EL (cell line): ENCODE measurements at regions not wholly inside any gene's neighbourhood (a gene's known extent, or its start where the extent isn't known, plus 50 kb on each side); places are given as distances from the start of the nearest gene placed in this dataset.
"Not testable (repeated sequence)": the region's sequence is repeated elsewhere in the genome, so short reads cannot be mapped to it uniquely, and the experiment has no call there.

Experiments
- DNase-seq: peaks from one replicate; pipeline ENCODE4 v3.0.0-alpha.2; 2016

DNA sequence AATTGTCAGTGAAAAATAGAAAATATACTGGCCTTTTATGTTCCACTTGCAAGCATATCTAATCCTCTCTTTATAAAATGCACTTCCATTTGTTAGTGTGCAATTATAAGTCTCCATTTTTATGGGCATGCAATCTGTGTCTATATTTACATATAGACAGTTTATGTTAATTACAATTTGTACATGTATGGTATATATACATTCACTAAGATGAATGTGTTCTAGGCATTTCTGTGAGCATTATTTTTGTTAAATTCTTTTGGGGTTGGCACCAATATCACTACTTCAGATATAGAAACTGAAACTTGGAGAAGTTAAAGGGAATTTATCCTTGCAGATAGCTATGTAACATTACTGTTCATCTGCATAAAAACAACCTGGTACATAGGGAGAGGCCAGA is 470.8 kb upstream of the LMO3 start:
- no peak for DNase-seq

DNA sequence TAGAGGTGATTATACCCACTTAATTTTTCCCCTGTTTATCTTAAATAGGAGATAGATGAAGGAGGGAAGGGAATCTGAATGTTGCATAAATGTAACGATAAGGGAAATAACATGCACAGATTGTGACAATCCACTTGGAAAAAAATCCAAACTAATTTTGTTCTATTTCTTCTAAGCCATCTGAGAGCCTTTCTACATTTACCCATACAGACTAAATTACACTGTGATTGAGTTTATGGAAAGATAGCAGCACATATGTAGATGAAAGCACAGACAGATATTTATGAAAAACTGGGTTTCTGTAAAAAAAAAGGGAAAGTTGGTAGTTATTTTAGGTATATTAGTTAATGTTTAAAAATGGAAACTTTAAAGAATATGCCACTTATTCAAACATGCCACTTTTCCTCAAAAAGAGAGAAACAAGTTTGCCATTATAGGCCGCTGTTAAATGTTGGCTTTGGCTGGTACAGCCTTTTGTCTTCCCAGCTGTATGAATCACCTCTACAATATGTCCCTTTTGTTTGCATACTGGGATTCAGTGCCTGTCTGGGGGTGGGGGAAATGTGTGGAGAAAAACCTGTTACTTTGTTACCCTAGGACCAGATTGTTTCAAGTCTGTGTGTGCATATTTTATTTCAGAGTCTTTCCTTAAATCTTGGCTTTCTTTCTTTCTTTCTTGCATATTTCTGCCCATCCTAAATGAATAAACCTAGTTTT is 470.2 kb upstream of the LMO3 start:
- DNase-seq = no peak

DNA sequence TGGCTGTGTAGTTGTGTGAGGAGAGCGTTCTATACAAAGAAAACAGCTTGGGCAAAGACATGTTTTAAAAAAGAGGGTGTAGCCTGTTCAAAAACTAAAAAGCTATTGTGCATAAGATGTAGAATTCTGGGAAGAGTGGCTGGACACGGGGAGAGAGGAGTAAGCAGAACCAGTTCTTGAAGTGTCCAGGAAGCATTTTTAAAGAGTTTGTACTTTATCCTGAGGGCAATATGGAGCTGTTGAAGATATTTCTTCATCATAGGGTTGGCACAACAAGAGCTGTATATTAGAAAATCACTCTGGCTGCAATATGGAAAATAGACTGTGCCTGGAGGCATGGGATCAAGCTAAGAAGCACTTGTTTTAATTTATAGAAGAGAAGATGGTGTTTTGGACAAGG is 458.9 kb upstream of the LMO3 start:
- no peak for DNase-seq

DNA sequence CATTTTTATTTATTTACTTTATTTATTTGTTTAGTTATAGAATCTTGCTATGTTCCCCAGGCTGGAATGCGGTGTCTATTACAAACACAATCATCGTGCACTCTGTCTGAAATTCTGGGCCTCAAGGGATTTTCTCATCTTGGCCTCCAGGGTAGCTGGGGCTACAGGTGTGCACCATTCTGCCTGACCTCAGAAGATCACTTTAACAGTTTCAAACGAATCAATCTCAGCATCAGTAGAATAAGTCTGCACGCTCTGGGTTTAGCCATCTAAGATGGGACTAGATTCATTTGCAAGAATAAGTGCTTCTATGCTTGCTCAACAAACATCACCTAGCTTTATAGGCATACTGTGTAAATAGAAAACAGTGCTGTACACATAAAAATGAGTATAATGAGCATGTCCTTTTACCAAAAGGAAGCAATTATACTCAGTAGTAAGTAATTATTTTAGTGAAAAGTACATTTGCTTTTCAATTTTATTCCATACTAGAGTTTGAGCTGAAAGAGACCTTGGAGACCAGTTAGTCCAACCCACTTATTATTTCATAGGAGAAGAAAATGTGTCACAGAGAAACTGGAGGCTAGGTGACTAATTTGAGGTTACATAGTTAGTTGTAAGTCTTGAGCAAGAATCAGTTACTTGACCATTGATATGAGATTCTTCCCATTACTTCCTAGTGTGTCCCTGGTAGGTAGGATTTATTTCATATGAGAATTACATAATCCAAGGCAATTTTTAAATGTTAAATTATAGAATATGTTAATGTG is 456.5 kb upstream of the LMO3 start:
- no peak for DNase-seq

DNA sequence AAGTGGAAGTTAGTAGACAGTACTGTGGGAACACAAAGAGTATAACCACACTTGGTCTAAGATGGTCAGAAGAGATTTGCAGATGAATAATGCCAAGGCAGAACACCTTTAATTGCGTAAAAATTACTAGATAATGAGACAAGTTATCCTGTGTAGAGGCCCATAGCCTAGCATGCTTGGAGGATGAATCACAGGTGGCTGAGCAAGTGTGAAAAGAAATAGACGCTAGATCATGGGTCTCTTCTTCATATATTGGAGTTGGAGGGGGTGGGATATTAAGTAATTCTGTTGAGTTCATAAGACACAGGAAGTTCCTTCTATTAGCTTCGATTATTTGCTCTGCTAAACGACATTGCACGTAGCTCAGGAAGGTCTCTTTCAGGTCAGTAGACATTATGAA is 454.3 kb upstream of the LMO3 start:
- DNase-seq = no peak

DNA sequence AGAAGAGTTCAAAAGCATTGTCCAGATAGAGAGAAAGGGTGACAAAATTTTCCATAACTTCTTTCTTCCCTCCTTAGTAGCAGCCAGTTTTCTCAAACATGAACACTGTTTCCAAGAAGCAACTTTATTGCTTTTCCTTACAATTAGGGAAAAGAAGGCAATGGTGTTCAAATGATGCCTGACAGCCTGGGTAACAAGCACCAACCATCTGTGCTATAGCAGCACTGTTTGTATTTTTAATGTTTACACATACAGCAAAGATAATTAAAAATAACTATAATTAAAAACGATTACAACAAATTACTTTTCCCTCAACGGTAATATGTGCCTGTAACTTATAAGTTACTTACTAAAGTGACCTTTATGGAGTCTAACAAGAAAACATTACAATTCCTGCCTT is 450.6 kb upstream of the LMO3 start:
- no peak for DNase-seq

DNA sequence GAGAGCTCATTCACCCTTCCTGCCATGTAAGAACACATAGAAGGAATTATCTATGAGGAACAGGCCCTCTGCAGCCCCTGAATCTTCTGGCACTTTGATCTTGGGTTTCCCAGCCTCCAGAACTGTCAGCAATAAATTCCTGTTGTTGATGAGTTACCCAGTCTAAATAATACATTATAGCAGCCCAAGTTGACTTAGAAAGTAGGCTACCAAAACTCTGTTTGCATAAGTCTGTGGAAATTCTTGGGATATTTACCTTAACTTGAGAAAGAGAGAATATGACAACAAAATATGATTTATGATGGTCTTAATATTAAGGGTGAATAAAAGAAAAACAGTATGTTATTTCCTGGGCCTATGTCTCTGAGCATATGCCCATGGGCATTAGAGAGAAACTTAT is 433.0 kb upstream of the LMO3 start:
- no peak for DNase-seq

DNA sequence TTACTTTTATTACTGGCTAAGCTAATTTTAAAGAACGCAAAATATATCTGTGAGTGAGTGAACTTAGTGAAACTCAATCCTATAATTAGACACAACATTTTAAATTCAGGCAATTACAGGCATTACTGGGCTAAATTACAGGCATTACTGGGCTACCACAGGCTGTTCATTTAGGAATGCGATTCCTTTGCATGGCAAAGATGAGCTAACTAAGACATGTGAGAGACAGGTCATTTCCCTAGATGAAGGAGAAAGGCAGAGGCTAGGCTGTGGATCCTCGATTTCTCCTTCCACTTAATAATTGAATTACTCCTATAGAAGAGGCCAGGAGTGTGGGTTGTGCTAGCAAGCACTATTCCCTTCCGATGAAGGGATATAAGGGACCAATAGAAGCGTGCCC is 429.4 kb upstream of the LMO3 start:
- no peak for DNase-seq

DNA sequence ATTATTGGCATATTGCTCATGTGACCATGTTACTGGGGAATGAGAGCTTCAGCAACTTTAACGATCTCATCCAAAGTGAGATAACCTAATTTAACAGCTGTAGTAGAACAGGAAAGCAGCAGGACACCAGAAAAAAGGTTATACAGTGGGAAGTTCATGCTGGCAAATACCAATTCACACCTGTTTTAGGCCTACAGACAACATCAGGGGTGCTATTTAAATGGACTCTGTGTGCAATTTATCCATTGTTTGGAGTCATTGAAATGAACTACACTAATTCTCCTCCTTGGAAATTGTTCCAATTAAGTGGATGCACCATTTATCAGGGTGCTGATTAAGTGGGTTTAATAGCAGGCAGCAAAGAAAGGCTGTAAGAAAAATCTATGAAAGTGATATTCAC is 424.4 kb upstream of the LMO3 start:
- DNase-seq = no peak

DNA sequence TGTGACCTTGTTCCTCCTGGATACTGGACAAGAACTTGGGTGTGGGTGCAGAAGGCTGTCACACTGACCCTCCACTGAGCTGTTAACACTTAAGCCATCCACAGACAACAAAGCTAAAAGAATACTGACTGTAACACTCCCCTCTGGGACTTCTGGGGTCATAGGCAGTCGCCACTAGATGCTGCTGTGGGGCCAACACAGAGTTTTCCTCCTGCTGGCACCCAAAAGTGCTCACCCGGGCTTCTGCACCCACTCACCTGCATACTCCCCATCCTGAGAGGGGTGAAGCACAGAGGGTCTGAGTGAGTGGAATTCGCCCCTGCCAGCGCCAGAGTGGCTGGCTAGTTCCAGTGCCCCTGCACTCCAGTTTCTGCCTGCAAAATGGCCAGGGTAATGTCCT is 422.4 kb upstream of the LMO3 start:
- no peak for DNase-seq

DNA sequence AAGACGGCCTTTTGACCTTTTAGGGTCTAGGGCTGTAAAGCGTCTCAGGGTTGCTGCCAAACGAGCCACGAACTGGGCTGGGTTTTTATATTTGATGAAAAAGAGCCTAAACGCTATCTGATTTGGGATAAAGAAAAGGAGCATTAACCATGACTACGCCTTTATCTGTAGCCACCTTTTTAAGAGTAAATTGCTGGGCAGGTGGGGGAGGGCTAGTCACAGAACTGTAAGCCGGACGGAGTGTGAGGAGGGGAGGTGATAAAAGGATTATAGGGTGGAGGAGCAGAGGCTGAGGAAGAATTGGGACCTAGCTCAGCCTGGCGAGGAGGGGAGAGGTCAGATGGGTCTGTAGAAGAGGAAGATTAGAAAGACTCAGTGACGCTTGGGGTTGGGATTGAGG is 419.5 kb upstream of the LMO3 start:
- DNase-seq = not testable (repeated sequence)

DNA sequence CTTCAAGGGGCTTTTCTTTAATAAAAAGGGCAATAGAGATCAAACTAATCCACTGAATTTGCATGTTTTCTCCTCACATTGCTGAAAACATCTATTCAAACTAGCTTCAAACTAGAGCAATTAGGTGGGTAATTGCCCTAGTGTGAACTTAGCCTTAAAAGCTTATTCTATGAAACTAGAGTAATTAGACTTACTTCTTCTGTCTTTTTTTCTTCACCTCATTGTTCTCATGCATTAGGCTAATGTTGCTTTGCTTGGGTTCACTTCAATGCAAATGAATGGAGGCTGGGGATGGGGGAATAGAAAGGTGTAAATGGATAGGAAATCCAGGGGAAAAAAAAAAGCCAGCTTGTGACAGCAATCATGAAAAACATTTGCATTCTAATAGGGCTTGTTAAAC is 414.8 kb upstream of the LMO3 start:
- DNase-seq = no peak

DNA sequence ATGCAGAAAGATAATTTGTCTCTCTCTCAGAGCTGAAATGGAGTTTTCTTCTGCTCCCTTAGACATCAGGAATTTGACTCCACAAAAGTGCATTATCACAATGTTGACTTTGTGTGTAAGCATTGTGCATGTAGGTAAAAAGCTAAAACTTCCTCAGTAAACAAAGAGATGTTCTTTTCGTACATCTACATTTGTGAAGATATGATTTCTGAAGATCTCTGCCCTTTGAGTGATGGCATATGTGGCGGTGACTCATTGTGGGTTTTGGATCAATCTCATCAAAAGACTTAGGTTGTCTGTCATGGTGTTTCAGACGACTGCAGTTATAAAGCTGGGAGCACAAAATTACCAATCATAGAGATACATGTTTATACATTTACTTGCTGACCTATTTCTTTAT is 411.4 kb upstream of the LMO3 start:
- DNase-seq = no peak

DNA sequence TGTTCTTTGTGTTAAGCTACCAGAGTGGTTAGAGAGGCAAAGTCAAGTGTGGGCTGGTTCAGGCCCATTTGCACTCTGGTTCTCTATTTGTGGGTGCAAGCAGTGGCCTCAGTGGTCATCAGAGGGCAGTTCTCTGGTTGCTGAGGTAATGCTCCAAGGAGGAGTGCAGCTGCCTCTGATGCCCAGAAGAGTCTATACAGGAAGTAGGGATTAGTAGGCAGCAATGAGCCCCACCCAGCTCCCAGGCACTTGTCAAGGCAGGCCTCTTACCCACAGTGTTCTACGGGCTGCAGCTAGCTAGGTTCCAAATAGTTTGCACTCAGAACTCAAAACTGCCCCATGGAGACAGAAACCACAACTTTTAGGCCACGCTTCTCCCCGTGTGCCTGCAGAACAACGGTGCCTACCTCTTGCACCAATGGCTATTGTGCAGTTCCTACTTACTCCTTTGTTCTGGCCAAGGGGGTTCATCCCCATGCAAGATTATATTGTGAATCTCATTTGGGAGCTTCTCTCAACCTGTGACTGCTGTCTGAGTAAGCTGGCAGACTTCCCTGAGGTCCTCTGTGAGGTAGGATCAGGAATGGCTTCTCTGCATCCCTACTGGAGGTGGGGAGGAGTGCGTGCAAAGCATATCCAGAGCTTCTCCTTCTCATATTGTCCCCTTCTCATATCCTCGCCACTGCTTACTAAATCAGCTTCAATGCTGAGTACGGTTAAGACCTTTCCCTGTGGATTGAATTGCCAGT is 410.3 kb upstream of the LMO3 start:
- DNase-seq = no peak

DNA sequence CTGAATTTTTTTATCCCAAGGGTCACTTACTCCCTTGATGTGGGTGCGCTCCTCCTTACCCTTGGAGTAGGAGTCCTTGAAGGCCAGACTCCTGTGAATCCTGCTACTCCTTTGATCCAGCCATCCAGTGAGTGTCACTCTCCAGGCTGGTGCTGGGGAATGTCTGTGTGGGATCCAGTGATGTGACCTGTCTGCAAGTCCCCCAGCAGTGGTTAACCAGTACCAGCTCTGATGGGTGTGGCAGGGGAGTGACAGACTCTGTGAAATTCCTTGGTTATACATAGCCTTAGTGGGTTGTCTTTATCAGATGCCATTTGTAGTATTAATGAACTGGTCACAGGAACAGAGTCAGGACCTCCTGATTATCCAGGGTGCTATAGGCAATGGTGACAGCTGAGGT is 409.5 kb upstream of the LMO3 start:
- DNase-seq = no peak

DNA sequence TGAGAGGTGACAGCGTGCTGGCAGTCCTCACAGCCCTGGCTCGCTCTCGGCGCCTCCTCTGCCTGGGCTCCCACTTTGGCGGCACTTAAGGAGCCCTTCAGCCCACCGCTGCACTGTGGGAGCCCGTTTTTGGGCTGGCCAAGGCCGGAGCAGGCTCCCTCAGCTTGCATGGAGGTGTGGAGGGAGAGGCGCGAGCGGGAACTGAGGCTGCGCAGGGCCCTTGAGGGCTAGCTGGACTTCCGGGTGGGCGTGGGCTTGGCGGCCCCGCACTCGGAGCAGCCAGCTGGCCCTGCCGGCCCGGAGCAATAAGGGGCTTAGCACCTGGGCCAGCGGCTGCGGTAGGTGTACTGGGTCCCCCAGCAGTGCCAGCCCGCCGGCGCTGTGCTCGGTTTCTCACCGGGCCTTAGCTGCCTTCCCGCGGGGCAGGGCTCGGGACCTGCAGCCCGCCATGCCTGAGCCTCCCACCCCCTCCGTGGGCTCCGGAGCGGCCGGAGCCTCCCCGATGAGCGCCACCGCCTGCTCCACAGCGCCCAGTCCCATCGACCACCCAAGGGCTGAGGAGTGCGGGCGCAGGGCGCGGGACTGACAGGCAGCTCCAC is 401.6 kb upstream of the LMO3 start:
- not testable (repeated sequence) for DNase-seq

DNA sequence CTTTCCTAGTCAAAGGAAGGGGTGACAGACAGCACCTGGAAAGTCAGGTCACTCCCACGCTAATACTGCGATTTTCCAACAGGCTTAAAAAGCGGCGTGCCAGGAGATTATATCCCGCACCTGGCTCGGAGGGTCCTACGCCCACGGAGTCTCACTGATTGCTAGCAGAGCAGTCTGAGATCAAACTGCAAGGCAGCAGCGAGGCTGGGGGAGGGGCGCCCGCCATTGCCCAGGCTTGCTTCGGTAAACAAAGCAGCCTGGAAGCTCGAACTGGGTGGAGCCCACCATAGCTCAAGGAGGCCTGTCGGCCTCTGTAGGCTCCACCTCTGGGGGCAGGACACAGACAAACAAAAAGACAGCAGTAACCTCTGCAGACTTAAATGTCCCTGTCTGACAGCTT is 392.6 kb upstream of the LMO3 start:
- DNase-seq = not testable (repeated sequence)

DNA sequence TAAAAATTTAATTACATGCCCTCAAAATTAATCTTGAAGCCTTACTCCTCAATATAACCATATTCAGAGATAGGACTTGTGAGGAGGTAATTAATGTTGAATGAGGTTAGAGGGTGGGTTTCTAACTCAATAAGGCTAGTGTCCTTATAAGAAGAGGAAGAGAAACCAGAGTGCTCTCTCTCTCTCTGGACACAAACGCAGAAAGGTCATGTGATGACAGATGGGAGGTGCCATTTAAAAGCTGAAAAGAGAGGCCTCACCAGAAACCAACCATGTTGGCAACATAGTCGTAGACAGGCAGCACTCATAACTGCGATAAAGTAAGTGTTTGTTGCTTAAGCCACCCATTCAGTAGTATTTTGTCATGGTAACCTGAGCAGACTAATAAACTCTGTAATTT is 378.5 kb upstream of the LMO3 start:
- no peak for DNase-seq

DNA sequence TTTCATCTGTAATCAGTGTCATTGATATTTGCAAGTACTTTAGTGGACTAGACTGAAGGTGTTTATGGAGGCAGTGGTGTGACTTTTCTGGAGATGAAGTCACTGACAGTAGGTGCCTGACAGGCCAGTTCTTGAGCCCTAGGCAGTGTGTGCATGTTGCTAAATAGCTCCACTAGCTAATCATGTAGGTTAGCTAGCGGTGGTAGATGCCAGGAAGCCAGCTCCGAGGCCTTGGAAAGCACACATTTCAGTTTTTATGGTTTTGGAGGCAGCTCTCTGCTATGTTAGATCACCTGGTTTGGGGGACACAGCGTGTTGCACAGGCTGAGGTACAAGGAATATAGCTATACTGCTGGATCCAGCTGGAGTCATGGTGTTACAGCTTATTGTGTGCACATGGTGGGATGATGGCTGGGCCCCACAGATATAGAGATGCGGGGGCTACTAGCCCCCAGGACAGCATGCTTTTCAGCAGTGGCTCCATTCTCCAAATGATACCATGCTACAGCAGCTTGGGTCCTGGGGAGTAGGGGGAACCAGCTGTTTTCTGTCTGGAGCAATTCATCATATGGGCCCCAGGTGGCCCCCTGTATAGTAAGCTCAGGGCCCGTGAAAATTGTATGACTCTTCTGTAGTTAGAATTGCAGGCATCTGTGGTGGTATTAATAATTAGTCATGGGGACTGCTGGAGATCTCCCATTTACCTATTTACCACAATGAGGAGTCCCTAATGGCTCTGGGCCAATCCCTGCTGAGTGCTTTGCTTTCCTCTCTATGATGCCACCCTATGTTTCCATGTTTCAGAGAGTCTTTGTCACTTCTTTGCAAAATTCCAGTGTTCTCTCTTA is 367.2 kb upstream of the LMO3 start:
- DNase-seq = no peak

DNA sequence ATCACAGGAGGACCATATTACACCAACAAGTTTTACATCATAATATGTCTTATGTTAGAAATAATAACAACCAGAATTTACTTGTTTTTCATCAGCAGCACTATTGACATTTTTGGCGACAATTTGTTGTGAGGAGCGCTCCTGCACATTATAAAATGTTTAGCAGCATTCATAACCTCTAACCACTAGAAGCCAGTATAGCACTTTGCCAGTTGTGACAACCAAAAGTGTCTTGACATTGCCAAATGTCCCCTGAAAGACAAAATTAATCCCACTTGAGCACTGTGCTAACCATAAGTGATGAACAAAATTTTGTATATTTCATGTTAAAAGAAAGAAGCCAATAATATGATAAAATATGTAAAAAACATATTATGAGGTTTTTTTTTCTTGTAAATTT is 356.9 kb upstream of the LMO3 start:
- no peak for DNase-seq

DNA sequence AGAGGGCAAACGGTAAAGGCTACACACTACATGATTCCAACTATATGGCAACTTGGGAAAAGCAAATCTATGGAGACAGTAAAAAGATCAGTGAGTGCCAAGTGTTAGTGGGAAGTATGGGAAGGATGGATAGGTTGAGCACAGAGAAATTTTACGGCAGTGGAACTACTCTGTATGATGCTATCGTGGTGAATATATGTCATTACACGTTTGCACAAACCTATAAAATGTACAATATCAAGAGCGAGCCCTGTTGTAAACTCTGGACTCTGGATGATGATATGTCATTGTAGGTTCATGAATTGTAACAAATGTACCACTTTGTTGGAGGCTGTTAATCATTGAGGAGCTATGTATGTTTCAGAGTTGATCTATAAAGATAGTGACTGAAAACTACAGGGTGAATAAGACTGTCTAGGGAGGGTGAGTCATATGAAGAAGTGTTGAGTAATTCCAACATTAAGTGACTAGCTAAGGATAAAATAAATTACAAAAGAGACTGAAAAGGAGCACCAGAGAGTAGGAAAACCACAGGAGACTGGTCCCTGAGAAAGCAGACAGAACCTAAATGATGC is 349.2 kb upstream of the LMO3 start:
- no peak for DNase-seq
